Heart left ventricle (tissue), 16 donors: ENCODE measurements at regions not wholly inside any gene's neighbourhood (a gene's known extent, or its start where the extent isn't known, plus 50 kb on each side); places are given as distances from the start of the nearest gene placed in this dataset.

Source experiments
- ATAC-seq, 4 donors: fragments of 200-7000 bp; cut with Tn5 transposase; one replicate each; pipeline ENCODE4 v1.9.1; 2020 to 2022; ENCODE audit warnings: moderate library complexity in 4 of 4, mild to moderate bottlenecking in 3 of 4, moderate number of reproducible peaks in 1 of 4
- DNase-seq, 5 donors: peaks; one replicate each; pipeline ENCODE4 v3.0.0-alpha.2; 2020
- H3K27ac ChIP-seq, 12 donors: fragments of 200-600 bp; sonication (generic) in 4 of 12; one replicate each; pipeline versions ENCODE4 v1.5.0 to v1.8.0; 2016 to 2022; ENCODE audit warnings: mild to moderate bottlenecking in 2 of 12
- H3K27me3 ChIP-seq, 9 donors: fragments of 200-600 bp; sonication (generic) in 2 of 9; one replicate each; pipeline versions ENCODE4 v1.5.1 to v1.8.0; 2016 to 2022; ENCODE audit warnings: mild to moderate bottlenecking in 3 of 9
- H3K36me3 ChIP-seq, 9 donors: fragments of 200-600 bp; sonication (generic) in 2 of 9; one replicate each; pipeline versions ENCODE4 v1.5.0 to v1.8.0; 2018 to 2022; ENCODE audit warnings: mild to moderate bottlenecking in 2 of 9
- H3K4me1 ChIP-seq, 12 donors: fragments of 200-600 bp; sonication (generic) in 4 of 12; one replicate each; pipeline versions ENCODE4 v1.5.0 to v1.8.0; 2016 to 2022; ENCODE audit warnings: mild to moderate bottlenecking in 3 of 12
- H3K4me3 ChIP-seq, 12 donors: fragments of 200-600 bp; sonication (generic) in 4 of 12; one replicate each; pipeline versions ENCODE4 v1.5.0 to v1.8.0; 2017 to 2022; ENCODE audit warnings: mild to moderate bottlenecking in 9 of 12, moderate library complexity in 4 of 12
- H3K9me3 ChIP-seq, 12 donors: fragments of 200-600 bp; sonication (generic) in 4 of 12; one replicate each; pipeline versions ENCODE4 v1.5.0 to v1.8.0; 2016 to 2022; ENCODE audit warnings: mild to moderate bottlenecking in 1 of 12
- POLR2A ChIP-seq, 2 donors: fragments of 450-650 bp; IDR thresholded peaks; one replicate each; pipeline ENCODE4 v1.6.1; 2017; ENCODE audit warnings: antibody characterized with exemption in 2 of 2, mild to moderate bottlenecking in 2 of 2, moderate library complexity in 2 of 2
- WGBS, 4 donors: extraction: QIAGEN DNeasy Blood & Tissue Kit in 2 of 4; methylation state at CpG; one replicate each; pipeline versions ENCODE4 v1.1.5 to v1.1.7; 2013 to 2018; 5-methylcytosine and 5-hydroxymethylcytosine counted together
- intact Hi-C, 10 donors: fragments of 100-400 bp; cut with DNase I; formaldehyde crosslinking; loops; one replicate each; pipeline versions ENCODE4 v1.11.1 to v1.14.2; 2022
- TF ChIP-seq, protein P1 (sequence below), 12 donors: fragments of 200-600 bp; sonication (generic) in 4 of 12; IDR thresholded peaks; one replicate each; pipeline versions ENCODE4 v1.5.0 to v1.8.0; 2018 to 2022; ENCODE audit warnings: antibody characterized with exemption in 12 of 12, mild to moderate bottlenecking in 5 of 12
- donor health status: ischemic (EF 13 %, LVEDD 7.1; RV severe dilation, severe dysfunction).
- donor health status: healthy with polysubstance abuse.
- donor health status: DM: no; HTN: yes; CAD: no.
- donor health status: DM: no; HTN: no; CAD: no.
- donor health status: ischemic (EF 25% LVEDD 6.9; RV normal size, moderate dysfunction).
- donor health status: ischemic (EF 25% LVEDD 5.7; RV mildly dilated, moderate dysfunction).
- donor health status: healthy.
- donor health status: DM: yes; HTN: yes; CAD: no.
- donor health status: ischemic (EF 35%, LVEDD 5.7; RV mildly dilated, moderate dysfunction).
- donor health status: nonischemic (EF 11% LVEDD 7.7; RV severe dilation, severe dysfunction).
- donor health status: DM: yes; HTN: yes; CAD: no.
- donor health status: PGD.
- donor health status: ischemic (EF 29% LVEDD 5.4; RV normal size, mild dysfunction).
- donor health status: nonischemic (EF 23%, LVEDD 6.1; RV moderate dilation, normal function).

GRCh38 chr17:5971969-5972368 lies 98.2 kb upstream of the WSCD1 start:
- WGBS, 4 donors = 60 to 94% (median 69%) methylated on average over 1 of the region's 1 CpG
- no peaks in the 10 kb centered on the region for H3K36me3 ChIP-seq
- no peaks in the 10 kb centered on the region for H3K4me1 ChIP-seq
- peaks cover 0 to 28% (median 9%) of the 10 kb centered on the region in 12 donors for H3K9me3 ChIP-seq
- intact Hi-C loops = loop anchor here in 1 of 10 donors (10.0 kb wide), 1 partner anchor 57 kb away; no protein-coding TSS in a partner anchor
- no peak overlapping the region for H3K4me3 ChIP-seq
- DNase-seq (no peak), ATAC-seq (no peak)
- H3K27me3 ChIP-seq = peaks cover 0 to 11% (median 0%) of the 10 kb centered on the region in 9 donors
- no peak overlapping the region for H3K27ac ChIP-seq
- TF ChIP-seq, protein P1, sequence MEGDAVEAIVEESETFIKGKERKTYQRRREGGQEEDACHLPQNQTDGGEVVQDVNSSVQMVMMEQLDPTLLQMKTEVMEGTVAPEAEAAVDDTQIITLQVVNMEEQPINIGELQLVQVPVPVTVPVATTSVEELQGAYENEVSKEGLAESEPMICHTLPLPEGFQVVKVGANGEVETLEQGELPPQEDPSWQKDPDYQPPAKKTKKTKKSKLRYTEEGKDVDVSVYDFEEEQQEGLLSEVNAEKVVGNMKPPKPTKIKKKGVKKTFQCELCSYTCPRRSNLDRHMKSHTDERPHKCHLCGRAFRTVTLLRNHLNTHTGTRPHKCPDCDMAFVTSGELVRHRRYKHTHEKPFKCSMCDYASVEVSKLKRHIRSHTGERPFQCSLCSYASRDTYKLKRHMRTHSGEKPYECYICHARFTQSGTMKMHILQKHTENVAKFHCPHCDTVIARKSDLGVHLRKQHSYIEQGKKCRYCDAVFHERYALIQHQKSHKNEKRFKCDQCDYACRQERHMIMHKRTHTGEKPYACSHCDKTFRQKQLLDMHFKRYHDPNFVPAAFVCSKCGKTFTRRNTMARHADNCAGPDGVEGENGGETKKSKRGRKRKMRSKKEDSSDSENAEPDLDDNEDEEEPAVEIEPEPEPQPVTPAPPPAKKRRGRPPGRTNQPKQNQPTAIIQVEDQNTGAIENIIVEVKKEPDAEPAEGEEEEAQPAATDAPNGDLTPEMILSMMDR (IDR thresholded peaks at IDR 0.05) = no peak
- TF ChIP-seq POLR2A (IDR thresholded peaks at IDR 0.05) = no peak

GRCh38 chr17:5973410-5973809 lies 96.8 kb upstream of the WSCD1 start:
- H3K27ac ChIP-seq = no peak overlapping the region
- intact Hi-C loops = loop anchor here in 1 of 10 donors (10.0 kb wide), 1 partner anchor 59 kb away; no protein-coding TSS in a partner anchor
- H3K9me3 ChIP-seq = peaks cover 0 to 20% (median 8%) of the 10 kb centered on the region in 12 donors
- H3K36me3 ChIP-seq = no peaks in the 10 kb centered on the region
- WGBS, 4 donors = 65 to 69% (median 67%) methylated on average over 3 of the region's 3 CpGs
- DNase-seq (no peak), ATAC-seq (no peak)
- no peak for TF ChIP-seq POLR2A (IDR thresholded peaks at IDR 0.05)
- TF ChIP-seq, protein P1 (IDR thresholded peaks at IDR 0.05) = no peak
- no peak overlapping the region for H3K4me3 ChIP-seq
- peaks cover 0 to 11% (median 0%) of the 10 kb centered on the region in 9 donors for H3K27me3 ChIP-seq
- no peaks in the 10 kb centered on the region for H3K4me1 ChIP-seq

DNA sequence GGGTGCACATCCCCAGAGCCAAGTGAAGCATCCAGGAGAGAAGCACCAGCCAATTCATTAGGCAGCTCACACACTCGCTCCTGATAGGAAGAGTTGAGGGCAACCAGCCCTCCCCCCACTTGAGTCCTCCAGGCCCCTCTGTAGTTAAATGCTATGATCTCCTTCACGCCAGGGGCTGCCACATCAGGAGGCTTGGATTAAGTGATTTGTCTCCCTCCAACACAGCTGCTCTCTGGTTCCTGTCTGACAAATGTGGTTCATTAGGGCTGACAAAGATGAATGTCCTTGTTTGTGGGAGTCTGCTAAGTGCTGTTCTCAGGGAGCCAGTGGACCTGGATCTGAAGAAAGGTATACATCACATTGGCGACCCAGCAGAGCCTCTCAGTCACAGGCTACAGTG lies 94.5 kb upstream of the WSCD1 start:
- Histone ChIP-seq H3K27ac (no peak overlapping the region), H3K36me3 (no peaks in the 10 kb centered on the region), H3K27me3 (peaks cover 0 to 11% (median 0%) of the 10 kb centered on the region in 9 donors), H3K4me3 (no peak overlapping the region), H3K4me1 (no peaks in the 10 kb centered on the region), H3K9me3 (peaks cover 0 to 20% (median 8%) of the 10 kb centered on the region in 12 donors)
- no peak for DNase-seq
- intact Hi-C loops = loop anchor here in 1 of 10 donors (10.0 kb wide), 1 partner anchor 61 kb away; no protein-coding TSS in a partner anchor
- ATAC-seq = no peak
- WGBS, 4 donors = 27 to 45% (median 32%) methylated on average over 1 to 3 of the region's 3 CpGs
- TF ChIP-seq, protein P1 (IDR thresholded peaks at IDR 0.05) = no peak
- no peak for TF ChIP-seq POLR2A (IDR thresholded peaks at IDR 0.05)

DNA sequence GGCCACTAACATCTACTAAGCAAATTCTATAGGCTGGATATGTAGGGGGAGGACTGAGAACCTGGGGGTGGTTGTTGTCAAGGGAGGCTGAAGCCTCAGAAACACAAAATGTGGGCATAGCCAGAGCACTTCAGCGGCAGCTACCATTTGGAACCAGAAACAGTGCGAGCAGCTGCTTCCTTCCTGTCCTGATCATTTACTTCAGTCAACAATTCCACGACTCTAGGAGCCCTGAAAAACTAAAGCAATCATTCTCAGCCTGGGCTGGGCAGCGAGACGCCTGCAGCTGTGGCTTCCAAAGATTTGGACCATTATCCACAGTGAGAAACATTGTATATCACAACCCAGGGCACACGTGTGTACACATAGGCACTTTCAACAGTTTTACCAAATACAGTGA lies 93.9 kb upstream of the WSCD1 start:
- Histone ChIP-seq H3K27me3 (peaks cover 0 to 11% (median 0%) of the 10 kb centered on the region in 9 donors), H3K4me1 (no peaks in the 10 kb centered on the region), H3K4me3 (no peak overlapping the region), H3K36me3 (no peaks in the 10 kb centered on the region), H3K27ac (no peak overlapping the region), H3K9me3 (peaks cover 0 to 20% (median 8%) of the 10 kb centered on the region in 12 donors)
- ATAC-seq (no peak), DNase-seq (no peak)
- WGBS, 4 donors = 43 to 50% (median 49%) methylated on average over 6 of the region's 6 CpGs
- intact Hi-C loops = loop anchor here in 1 of 10 donors (10.0 kb wide), 1 partner anchor 61 kb away; no protein-coding TSS in a partner anchor
- no peak for TF ChIP-seq POLR2A (IDR thresholded peaks at IDR 0.05)
- TF ChIP-seq, protein P1 (IDR thresholded peaks at IDR 0.05) = no peak
